ENCODE measurements at regions not wholly inside any gene's neighbourhood (a gene's known extent, or its start where the extent isn't known, plus 50 kb on each side); places are given as distances from the start of the nearest gene placed in this dataset.
"Not testable (repeated sequence)": the region's sequence is repeated elsewhere in the genome, so short reads cannot be mapped to it uniquely, and the experiment has no call there.

DNA sequence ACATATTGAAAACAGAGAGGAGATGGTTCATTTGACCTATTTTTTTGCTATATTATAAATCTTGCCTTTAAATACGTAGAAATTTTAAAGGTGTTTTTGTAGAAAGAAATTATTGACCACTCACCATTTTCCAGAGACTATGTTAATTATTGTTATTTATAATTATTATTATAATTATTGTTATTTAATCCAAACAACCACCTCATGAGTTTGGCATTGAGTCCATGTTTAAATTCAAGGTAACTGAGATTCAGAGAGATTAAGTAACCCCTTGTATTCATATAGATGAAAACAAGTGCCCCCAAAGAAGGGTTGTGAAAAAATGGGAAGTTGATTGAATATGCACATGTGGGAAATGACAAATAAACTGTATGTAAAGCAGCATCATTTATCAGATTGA, 692.5 kb upstream of the MIR17HG start:
- no peak for DNase-seq (ENCODE audit: low spot score)

DNA sequence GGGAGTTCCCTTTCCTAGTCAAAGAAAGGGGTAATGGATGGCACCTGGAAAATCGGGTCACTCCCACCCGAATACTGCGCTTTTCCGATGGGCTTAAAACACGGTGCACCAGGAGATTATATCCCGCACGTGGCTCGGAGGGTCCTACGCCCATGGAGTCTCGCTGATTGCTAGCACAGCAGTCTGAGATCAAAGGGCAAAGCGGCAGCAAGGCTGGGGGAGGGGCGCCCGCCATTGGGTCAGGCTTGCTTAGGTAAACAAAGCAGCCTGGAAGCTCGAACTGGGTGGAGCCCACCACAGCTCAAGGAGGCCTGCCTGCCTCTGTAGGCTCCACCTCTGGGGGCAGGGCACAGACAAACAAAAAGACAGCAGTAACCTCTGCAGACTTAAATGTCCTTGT, 683.3 kb upstream of the MIR17HG start:
- not testable (repeated sequence) for DNase-seq (ENCODE audit: low spot score)

DNA sequence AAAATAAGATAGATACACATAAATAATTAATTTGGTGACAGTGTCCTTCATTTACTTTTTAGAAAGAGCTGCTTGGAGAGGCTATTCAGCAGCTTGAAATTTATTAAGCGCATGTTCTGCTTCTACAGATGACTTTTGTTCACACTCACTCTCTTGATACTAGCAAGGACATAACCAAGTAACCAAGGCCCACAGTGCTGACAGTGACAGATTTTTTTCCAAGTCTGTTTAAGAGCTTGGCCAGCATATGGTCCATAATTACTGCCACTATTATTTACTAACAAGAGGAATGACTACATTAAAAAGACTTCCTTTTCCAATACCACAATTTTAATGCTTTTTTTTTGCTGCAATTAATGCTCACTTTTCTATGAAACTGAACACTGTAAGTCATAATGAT, 673.7 kb upstream of the MIR17HG start:
- no peak for DNase-seq (ENCODE audit: low spot score)

DNA sequence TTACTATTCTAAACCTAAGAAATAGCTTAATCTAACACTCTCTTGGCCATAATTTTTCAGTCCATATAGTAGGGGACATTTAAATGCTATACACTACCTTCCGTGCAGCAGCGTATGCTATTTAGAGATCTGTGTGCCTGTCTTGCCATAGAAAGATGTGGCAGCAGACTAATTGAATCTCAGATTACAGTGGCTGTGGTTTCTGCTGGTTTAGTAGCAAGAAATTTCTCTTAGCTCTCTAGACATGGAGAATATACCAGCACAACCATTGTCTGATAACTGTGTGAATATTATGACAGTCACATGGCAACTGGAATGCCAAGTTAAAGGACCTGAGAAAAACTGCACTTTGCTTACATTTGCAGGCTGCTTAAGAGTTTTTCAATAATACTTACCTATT, 672.4 kb upstream of the MIR17HG start:
- no peak for DNase-seq (ENCODE audit: low spot score)

DNA sequence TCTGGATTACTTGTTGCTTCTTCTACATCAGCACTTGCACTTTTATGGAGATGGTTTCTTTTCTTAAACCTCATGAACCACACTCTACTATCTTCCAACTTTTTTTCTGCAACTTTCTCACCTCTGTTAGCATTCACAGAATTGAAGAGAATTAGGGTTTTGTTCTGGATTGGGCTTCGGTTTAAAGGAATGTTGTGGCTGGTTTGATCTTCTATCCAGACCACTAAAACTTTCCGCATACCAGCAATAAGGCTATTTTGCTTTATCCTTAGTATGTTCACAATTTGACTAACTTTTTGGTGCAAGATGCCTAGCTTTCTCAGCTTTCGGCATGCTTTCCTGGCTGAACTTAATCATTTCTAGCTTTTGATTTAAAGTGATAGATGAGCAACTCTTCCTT, 666.7 kb upstream of the MIR17HG start:
- DNase-seq (ENCODE audit: low spot score), result no peak

DNA sequence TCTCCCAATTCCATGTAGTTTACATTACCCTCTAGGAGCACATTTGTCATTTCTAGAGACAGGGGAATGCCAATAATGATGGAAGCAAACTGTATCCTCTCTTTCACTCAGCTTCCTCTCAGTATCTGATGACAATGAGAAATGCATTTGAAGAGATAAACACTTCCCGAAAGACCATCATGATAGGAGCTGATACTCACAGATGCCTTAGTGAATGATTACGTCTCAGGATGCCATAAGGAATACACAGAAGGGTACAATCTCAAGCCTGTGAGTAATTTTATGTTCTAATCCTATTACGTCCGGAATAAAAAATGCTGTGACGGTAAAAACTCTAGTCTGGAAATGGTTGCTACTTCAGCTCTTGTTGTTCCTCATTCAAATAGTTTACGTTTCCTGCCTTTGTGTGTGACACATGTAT, 663.8 kb upstream of the MIR17HG start:
- DNase-seq (ENCODE audit: low spot score), result no peak

DNA sequence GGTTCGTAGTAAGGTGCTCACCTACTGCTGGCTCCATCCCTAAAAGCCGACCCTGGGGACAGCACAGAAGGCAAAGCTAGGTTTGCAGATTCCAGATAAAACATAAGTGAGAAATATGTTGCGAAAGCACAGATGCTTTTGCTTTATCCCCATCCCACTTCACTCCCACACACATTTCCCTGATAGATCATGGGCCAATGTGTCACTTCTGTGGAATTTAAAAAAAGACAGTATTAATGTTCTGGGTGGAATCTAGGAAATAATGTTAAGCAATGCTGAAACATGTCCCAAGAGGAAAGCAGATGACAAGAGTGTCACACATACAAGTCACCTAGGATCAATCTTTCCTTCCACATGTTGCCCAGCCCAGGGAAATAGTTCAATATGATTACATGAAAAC, 661.0 kb upstream of the MIR17HG start:
- DNase-seq (ENCODE audit: low spot score), result no peak

DNA sequence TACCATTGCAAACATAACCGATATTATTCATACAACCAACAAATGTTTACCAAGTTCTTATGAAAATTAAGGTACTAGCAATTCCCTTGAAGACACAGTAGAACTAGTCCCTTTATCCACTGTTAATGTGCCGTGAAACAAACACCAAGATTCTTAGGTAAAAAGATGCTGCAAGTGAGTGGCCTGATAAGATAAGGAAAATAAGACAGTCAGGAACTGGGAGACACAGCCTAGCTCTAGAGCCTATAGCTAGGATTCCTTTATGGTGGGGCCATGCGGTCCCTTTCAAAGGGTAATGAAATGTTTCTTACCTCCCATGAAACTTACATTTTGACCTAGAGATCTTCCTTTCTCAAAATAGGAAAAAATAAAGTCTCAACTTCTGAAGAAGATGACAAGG, 658.4 kb upstream of the MIR17HG start:
- DNase-seq (ENCODE audit: low spot score), result no peak

DNA sequence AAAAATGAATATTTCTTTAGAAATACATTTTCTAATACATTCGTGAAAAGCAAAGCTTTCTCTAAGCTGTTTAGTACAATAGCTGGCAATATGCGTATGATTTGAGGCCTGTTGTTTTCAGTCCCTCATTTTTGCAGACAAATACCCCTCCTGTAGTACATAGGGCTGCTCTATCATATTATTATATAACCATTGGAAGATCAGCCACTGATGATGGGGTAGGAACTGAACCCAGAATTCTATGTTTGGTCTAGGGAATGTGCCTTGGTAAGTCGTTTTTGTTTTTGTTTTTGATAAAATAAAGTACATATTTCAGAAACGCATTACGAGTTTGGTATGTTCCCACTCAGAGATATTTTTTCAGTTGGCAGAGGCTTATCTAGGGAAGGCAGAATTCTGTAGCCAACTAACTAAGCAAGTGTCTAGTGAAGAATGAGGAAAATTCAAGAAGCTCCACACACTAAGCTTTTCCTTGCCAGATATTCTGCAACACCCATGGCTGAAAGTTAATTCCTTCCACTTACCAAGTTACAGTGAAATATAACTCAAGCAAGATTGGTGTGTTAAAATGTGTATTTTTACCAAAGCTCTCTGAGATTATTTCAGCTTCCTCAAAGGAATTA, 656.9 kb upstream of the MIR17HG start:
- no peak for DNase-seq (ENCODE audit: low spot score)

DNA sequence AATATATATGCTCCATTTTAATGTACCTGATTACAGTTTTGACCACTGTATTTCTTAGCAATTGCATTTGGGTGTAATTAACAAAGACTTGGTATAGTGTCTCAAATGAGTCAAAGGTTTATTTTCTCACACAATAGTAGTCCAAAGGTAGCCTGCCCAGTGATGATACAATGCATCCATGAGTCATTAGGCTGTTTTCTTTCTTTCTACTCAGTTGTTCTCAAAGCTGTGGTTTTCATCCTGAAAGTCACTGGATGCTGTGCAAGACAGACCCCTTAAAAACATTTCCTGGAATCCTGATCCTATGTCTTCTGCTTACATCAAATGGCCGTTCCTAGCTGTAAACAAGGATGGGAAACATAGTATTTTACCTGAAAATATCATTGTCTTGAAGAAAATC, 651.2 kb upstream of the MIR17HG start:
- DNase-seq (ENCODE audit: low spot score), result no peak

DNA sequence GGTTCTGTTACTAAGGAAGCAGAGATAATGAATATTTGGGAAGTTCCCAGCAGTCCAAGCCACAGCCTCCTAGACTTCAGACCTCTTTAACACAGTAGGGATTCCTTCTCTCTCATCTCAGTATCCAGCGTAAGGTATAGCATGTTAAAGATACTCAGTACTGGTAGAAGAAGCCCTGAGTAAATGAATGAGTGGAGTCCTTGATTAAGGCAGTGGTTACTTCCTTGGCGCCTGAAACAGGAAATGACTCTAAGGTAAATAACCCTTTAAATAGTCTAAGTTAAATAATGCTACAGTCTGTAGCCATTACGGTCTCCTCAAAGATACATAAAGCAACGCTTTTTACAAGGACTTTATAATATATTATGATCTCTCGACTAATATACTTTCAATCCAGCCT, 650.8 kb upstream of the MIR17HG start:
- no peak for DNase-seq (ENCODE audit: low spot score)

DNA sequence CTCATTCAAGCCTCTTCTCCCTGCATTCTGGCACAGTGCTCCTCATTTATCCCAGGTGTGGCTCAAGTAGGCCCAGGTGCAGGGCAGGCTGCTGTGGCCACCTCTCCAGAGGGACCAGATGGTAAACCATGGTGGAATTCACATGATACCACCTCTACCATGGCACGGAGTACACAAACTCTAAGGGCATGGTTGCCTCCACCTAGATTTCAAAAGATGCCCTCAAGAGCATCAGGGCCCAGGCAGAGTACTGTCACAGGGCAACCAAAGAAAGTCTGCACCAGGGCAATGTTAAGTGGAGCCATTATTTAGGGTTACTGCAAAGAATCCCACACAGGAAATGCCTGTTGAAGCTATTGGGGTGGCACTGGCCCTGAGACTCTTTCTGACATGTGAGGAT, 647.1 kb upstream of the MIR17HG start:
- no peak for DNase-seq (ENCODE audit: low spot score)

DNA sequence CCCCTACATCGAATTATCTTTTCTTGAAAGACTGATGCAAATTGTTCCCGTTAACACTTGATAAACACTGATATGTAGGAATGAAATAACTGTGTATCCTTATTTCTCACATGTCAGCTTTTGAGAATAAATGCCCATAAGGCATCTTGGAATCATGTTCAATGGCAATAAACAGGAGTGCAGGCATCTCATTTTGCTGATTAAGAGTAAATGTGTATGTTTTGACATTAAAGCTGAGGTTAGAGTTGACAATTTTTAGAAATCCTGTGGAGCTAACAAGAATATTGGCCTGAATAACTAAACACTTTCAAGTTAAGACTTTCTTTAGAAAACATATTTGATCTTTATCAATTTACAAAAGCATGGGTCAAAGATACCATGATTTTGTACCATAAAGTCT, 646.2 kb upstream of the MIR17HG start:
- DNase-seq (ENCODE audit: low spot score), result no peak

DNA sequence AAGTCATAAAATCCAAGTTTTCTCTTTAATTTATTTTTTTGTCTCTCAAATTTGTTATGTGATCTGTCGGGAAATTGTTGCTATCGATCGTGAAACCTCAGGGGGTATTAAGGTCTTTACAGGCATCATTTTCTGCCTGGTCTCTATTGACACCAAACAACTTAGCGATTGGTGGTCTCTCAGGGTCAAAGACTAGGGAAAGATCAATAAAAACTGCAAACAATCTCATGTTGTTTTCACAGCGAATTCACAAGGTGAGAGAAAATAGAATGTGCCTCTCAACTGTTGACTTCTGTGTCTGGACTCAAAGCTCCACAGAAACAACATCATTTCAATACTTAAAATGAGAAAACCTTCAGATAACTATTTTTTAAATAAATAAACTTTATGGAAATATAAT, 645.4 kb upstream of the MIR17HG start:
- DNase-seq (ENCODE audit: low spot score), result no peak

DNA sequence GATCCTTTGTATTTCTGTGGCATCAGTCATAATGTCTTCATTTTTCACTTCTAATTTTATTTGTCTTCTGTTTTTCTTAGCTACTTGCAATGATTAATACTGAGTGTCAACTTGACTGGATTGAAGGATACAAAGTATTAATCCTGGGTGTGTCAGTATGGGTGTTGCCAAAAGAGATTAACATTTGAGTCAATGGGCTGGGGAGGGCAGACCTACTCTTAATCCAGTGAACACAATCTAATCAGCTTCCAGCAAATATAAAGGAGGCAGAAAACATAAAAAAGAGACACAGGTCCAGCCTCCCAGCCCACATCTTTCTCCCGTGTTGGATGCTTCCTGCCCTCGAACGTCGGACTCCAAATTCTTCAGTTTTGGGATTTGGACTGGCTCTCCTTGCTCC, 640.9 kb upstream of the MIR17HG start:
- no peak for DNase-seq (ENCODE audit: low spot score)

DNA sequence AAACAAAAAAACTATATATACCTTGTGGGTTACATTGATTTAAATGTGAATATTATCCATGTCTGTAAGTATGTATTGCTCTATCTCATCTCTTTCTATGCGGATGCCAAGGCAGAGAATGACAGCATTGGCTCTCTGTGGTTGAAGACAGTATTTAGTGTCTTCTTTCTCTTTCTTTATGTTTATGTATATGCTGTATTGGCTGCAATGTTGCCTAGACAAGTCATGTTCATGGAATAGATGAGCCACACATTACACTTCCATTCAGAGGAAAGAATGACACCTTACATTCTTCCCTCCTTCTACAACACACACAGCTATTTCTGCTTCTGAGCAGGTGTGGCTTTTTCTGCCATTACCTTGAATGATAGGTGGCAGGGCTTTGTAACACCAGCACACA, 639.4 kb upstream of the MIR17HG start:
- DNase-seq (ENCODE audit: low spot score), result no peak

DNA sequence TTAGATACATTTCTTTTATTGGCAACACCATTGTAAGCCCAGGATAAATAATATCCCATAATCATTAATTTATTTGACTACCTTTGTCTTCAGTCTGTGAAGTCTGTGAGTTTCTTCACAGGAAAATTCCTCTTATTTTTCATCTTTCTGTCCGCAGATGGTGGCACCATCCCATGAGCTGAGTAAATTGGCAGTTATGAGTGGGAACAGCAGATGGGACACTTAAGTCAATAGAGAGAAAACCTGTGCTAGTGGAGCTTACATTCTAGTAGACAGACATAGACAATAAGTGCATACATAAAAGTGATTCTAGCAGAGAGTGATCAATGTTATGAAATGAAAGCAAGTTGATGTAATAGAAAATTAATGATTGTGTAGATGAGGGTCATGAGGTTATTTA, 638.2 kb upstream of the MIR17HG start:
- DNase-seq (ENCODE audit: low spot score), result no peak

DNA sequence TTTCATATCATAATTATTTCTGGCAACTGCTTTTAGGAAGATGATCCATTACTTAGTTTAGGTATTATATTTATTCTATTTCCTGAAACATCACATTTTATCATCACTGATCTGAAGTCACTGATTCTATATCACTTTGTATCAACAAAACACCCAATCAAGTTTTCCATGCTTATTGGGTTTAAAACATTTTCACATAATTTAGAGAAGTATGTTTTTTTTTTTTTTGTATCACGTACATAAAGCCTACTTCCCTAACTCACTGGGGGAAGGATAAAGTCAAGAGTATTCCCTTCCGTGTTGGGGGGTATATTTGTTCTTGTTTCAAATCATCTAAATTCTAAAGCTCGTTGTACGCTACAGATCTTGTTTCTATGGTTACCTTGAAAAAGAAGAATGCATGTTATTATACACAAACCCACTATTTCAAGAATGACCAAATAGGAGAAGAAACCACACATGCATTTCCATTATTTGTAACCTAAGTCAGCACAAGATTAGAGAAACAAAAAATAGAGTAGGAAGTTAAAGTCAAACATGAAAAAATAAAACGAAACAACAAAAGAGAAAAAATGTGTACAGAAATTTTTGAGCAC, 637.2 kb upstream of the MIR17HG start:
- no peak for DNase-seq (ENCODE audit: low spot score)

DNA sequence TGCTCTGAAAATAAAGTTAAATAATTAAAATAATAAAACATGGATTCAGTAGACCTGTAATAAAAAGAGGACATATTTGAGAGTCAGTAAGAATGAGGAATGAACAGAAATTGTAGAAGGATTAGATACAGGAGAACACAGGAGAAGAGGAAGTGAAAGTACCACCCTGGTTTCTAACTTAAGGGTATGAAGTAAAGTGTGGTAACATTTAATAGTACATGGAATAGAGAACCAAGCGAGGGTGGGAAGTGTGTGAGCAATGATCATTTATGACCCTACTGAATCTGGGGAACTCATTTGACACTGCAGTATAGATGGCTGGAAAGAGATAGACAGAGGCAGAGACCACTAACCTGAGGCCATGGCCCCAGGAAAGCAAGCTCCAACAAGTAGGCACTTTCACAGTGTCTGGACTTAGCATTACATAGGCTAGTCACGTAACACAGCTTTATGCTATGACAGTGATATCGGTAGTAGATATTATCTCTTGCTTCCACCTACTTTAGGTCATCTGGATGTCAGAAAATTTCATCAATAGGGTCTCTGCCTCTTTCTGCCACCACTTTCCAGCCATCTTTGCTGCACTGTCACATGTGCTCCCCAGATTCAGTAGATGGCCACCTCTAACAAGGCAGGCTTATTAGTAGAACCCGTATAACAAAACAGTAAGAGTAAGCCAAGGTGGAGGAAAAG, 633.9 kb upstream of the MIR17HG start:
- DNase-seq (ENCODE audit: low spot score), result no peak

DNA sequence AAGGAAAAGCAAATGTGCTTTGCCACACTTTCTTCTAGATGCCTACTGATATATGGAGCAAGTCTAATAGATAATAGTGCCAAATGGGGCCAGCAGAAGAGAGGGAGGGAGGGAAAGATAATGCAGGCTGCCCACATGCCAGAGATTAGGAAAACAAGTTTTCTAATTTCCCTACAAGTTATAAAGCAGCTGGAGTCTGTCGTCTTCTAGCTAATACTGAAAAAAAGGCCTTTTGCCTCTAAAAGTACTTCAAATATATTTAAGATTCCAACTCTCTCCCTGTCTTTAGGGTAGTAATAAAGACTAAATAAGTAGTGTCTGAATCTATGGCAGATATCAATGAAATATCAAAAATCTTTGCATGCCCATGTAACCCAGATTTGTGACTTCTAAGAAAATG, 632.0 kb upstream of the MIR17HG start:
- no peak for DNase-seq (ENCODE audit: low spot score)

DNA sequence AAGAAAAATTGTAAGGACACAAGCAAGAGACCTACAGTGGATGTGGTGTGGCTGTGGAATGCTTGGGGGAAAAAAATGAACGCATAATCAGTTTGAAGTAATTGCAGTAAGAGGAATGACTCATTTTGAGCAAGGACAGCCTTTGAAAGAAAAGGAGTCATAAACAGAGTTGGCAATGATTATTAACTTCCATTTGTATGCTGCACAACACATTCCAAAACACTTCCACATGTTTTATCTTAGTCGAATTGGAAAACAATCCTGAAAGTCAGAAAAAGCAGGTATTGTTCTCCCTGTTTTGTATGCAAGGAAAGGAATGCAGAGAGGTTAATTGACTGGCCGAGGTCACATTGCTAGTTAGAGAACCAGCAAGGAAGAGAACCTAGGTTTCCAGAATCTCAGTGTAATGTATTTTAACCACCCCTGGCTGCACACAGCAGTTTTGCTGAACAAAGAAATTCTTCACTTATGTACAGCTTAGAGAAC, 630.0 kb upstream of the MIR17HG start:
- DNase-seq (ENCODE audit: low spot score), result no peak

DNA sequence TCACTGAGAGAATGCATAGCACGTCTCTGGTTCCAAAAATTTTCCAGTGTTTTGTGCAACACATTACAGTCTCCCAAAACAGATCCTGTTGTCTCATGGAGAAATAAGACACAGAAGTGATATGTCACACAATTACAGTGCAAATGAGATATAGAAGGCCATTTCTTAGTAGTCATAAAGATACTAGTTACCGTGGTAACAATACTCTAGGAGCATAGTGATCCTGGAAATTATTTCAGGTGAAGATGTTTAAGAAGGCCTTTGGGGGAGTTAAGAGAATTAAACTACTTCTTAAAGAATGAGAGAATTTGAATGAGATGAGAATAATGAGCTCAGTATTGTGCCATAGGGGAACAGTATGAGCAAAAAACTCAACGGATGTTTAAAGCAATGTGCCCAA, 628.0 kb upstream of the MIR17HG start:
- DNase-seq (ENCODE audit: low spot score), result no peak

DNA sequence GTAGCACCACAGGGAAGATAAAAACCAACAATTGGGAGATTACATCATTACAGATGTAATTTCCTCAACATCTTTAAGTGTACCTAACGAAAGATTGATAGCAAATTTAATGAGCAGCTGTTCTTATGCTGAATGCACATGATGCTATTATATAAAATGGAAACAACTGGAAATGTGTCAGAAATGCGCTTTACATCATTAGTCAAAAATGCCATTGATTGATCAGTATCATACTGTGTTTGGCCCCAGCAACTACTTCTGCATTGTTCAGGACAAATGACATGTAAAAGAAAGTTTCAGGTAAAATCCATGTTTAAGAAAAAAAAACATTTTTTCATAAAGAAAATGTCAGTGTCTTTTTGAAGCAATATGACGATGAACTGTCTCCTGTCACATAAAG, 625.5 kb upstream of the MIR17HG start:
- no peak for DNase-seq (ENCODE audit: low spot score)

DNA sequence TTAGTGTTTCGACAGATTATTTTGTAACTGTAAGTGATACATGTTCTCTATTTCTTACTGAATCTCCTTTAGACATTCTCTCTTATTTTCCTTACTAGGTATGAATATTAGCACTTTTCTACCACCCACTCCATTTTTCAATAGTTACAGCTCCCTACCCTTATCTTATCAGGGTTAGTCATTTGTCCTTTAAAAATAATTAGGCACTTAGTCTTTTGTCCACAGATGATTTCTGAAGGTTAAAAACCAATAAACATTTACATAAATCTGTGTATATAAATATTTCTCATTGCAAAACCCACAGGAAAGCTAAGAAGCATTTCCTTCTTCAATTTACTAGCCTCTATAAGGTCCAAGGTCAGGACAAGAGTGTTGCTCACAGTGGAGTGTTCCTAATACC, 624.1 kb upstream of the MIR17HG start:
- no peak for DNase-seq (ENCODE audit: low spot score)

All from mucosa of gallbladder (tissue), 1 donor.